HuH-7 (cell line): ENCODE measurements at regions not wholly inside any gene's neighbourhood (a gene's known extent, or its start where the extent isn't known, plus 50 kb on each side); places are given as distances from the start of the nearest gene placed in this dataset.

ENCODE experiments used
- DNase-seq: peaks from one replicate; pipeline ENCODE4 v3.0.0; 2011; ENCODE audit warnings: low spot score

DNA sequence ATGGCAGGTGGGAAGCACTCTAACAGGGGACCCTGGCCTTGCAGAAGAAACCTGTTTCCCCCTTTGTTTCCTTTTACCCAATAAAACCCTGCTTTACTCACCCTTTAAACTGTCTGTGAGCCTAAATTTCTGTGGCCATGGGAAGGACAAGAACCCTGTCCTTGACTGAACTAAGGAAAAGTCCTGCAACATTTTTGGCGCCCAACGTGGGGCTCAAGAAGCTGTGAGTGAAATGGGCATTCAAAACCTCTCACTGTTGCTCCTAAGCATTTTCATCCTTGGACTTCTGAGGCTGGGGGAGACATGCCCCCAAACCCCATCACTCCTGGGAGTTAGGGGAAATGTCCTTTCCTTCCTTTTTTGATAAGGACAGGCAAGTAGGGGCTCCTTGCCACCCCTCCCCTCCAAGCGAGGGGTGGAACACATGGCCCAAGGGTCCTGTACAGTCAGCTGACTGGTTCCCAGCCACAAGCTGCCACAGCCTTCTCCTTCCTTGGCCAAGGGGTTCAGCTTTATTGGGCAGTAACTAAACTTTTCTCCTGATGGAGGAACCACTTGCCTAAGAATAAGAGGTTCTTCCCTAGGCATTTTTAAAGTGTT lies 381.6 kb downstream of the KLF5 start:
- no peak for DNase-seq

DNA sequence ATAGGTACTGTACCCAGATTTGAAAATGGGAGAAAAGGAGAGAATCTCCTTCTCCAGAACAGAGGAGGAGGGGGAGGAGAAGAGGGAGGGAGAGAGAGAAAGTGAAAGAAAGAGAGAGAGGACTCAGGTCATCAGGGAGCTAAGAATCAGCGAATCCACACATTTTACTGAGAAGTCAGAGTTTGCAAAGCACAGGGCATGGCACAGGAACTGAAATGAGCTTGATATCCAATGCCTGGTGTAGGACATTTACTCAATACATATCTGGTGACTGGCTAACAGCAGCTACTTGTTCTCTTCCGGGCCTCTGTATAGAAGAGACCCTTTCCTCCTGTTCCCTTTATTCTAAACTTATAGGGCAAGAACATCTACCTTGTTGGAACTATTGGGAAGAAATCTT lies 375.1 kb downstream of the KLF5 start:
- no peak for DNase-seq

DNA sequence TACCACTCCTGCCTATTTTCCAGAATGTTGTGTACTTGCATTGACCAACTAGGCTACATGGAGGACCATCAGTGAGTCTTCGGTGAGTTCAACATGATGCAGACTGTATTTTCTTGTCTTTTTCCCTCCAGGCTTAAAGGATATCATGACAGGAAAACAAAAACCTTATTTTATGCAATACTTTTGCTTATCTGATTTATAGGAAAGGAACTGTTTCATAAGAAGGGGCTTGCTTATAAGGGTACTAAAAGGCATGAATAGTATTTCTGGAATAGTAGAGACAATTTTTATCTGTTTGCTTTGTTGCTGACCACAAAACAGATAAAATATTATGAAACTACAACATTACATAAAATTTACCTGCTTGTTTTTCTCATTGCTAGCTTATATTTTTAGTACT lies 374.7 kb downstream of the KLF5 start:
- no peak for DNase-seq

DNA sequence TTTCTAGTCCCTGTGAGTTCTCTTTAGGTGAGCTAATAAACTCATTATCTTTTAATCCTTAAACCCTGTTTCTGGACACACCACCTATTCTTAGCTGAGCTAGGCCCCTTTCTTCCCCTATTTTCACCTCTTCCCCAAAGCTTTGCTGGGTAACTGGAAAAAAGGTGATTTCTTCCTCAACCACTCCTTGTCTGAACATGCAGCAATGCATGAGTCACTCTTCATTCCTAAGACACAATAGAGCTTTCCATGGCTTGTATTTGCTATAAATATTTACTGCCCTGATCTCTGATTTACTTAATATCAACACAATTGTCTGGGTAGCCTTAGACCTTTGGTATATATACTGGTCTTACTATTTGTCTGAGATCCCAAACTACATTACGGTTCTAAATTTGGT lies 370.9 kb downstream of the KLF5 start:
- DNase-seq: no peak

DNA sequence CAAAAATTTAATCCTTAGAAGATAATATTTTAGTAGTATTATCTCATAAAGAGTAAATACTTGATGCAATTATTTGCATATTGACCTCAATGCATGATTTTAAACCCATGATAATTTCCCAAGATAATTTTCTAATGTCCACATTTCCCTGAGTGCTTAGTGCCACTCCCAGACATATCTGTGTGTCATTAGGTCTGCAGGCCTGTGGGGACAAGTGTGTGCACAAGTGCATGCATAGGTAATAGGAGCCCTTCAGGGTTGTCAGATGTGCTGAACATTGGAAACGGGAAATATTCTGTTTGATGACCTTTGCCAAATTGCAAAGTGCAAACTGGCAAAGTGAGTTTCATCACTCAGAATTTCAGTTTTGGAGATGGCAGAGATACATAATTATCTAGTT lies 369.9 kb downstream of the KLF5 start:
- DNase-seq: no peak

DNA sequence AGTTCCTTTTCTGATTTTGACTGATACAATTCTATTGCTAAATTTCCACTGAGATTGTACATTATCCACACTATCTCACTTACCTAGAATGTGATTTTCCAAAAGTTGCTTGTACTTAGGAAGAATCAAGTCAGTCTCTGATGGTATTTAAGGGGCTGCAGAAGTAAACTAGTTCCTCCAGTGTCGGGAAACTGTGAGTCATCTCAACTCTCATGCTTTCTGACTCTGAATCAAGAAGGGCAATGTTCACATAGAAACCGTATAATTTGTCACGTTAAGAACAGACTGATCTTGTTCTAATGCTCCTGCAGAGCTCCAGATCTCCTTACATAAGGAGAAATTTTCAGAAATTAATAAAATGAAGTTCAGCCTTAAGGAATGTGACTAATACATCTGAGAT lies 369.3 kb downstream of the KLF5 start:
- DNase-seq: no peak

DNA sequence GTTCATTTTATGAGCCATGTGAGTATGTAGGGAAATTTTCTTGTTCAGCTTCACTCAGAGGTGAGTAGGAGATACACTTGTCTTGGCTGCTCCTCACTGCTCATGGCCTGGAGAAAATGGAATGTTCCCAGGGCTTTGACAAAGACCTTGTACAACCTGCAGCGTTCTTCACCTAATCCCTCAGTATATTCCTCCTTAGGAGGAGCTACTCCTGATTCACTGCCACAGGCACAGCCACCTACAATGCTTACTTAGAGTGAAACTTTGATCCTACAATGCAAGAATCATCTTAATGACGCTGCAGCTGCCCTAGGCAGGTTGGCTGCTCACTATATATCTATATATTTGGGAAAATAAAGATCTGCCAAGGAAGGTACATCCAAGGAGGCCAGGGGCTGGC lies 364.2 kb downstream of the KLF5 start:
- DNase-seq: no peak

DNA sequence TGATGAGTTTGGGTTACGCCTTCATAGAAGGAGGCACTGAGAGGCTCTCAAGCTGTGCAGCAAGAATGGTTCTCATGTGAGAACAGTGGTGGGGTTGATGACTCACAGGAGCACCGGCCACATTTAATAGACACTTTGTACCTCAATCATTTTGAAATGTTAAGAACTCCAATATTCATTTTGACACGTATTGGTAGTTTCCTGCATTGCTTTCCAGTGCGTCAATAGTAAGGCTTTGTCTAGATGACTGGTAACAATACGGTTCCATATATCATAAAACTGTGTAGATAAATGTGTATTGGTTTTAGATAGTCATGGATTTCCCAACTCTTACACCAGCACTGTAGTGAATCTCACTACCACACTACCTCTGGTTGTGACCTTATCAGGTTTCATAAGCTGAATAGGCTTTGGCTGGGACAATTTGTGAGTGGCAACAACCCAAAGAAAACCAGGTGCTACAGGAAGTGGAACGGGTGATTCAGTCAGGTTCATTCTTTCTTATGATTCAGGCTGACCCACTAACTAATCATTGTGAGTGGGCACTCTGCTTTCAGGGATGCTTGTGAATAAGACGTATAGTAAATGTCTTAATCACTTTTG lies 362.6 kb downstream of the KLF5 start:
- no peak for DNase-seq

DNA sequence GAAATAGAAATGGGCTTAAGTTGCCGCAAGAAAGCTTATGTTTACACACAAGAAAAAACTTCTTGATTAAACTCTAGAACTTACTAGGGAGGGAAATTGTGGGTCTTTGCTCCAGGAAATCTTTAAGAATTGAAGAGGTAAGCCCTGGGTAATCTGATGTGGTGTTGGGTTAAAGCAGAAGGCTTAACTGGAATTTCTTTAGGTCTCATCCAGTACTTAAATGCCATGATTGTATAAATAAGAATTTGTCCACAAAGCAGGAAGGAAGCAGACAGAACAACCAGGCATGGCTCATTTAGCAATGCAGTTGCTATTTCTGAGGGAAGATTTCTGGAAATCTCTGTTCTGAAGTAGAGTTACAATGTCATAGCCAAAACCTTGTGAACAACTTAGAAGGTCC lies 360.4 kb downstream of the KLF5 start:
- no peak for DNase-seq

DNA sequence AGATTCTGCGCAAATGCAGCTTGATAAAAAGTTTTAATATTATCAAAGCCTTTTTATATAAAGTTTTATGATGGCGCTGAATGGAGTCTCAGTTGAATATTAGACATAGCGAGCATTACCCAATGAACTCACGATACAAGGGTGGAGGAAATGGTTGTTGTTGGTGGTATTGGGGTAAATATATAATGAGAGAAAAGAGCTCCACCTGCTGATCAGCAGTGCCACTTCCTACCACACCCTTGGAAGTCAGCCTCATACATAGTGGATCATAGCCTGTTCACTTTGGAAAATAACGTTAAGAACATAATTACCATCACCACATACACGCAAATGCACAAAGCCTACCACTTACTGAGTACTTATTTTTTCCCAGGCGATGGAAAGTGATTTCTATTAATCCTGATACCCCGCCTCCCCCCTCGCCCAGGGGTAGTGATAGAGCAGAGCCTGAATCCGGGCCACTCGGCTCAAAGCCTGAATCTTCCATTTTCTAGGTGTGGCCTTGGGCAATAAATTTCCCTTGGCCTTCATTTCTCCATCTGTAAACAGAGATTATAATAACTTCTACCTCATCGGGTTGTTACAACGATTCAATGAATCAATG lies 358.3 kb downstream of the KLF5 start:
- DNase-seq: no peak

DNA sequence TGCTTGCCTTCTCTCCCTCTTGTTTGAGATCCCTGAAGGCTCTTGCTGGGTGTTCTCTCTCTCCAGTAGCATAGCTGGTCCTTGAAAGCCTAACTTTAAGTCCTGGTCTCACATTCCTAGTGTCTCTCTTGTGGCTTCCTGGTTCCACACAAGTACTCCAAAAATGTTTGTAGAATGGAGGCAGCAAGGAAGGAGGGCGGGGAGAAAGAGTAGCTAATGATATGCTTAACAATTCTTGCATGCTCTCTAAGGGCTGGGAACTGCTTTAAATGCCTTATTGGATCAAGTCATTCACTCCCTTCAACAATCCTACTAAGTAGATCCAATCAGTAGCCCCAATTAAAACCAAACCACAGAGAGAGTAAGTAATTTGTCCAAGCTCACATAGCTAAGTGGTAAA lies 357.3 kb downstream of the KLF5 start:
- DNase-seq: no peak

DNA sequence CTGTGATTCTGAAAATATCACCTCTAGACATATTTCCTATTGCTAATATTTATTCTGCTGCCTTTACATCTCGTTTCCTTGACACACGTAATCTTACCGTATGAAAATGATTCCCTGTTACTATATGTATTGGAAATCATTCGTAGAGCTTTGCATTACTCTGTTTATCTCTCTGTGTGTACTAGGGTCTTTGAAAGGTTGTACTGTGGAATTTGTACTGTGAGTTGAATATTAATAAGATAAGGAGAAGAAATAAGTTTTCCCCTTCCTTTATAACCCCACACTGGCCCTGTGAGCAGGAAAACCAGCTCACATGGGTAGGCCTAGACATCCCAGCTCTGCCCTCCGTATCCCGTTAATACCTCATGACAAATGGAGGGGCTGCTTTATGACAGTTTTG lies 354.9 kb downstream of the KLF5 start:
- no peak for DNase-seq

DNA sequence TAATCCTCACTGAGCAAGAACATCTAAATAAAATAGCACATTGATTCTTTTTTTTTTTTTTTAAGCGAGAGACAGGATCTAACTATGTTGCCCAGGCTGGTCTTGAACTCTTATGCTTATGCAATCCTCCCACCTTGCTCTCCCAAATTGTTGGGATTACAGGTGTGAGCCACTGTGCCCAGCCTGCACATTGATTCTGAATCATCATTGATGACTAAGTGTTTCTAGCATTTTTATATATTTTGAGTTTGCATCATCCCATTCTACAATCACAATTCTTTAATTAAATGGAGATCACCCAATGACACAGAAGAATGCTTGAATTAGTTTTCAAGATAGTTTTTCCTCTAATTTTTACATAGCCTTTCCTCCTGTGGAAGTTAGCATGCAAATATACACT lies 354.1 kb downstream of the KLF5 start:
- no peak for DNase-seq

DNA sequence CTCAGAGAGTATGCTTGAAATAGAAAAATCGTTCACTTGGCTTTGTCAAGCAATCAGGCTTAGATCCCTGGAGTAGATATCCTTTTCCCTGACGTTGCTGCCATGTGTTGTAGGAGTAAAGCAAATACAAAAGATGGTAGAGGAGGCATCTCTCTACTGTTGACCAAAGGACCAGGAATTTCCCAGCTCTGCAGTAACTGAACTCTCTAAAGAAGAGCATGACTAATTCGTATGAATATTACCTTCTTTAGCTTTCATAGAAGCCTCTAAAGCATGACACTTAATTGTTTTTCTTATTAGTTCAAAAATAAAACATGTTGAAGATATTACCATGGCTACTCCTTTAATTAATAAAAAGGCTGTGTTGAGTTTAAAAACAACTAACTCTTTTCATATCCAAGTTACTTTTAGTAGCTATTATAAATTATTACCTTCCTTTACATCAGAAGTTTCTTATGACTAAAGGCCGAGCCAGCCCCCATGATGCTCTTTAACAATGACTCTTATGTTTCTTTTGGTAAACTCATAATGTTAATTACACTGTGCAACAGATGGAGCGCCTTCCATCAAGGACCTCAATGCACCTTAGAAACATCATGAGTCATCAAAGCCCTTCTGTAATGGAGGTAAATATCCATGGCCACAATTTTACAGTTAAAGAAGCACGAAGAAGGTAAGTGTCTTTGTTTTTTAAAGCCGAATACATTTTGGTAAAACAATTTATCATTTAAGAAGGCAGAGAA lies 352.4 kb downstream of the KLF5 start:
- no peak for DNase-seq

DNA sequence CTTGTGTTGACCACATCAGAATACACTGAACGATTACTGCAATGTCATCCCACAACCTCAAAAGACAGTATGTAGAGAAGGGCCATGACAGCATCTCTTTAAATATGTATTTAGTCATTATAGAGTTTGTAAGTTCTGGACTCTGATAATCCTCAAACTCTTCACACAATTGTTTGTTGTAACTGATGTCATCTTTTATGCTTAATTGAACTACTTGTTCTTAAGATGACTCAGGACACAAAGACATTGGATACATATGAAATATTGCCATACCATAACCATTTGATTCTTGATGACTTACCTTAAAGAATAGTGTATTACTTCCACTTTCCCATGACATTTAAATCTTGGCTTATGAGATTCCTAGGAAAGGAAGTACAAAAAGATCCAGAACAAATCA lies 347.6 kb downstream of the KLF5 start:
- DNase-seq: no peak

DNA sequence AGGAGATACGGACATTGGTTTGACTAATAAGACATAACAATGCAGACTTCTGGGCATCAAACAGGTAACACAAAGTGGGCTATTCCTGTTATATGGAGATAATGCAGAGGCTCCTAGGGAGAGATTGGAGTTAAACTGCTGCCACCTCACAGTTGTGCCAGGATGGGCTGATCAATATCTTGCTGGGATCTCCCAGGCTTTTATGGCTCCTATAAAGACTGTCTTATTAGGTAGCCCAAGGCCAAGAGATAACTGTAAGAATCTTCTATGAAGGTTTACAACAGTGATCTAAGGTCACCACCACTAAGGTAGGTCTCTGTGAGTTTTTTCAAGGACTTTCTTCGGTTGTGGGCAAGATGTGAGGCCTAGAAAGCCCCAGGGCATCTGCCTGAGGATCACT lies 345.8 kb downstream of the KLF5 start:
- DNase-seq: no peak

DNA sequence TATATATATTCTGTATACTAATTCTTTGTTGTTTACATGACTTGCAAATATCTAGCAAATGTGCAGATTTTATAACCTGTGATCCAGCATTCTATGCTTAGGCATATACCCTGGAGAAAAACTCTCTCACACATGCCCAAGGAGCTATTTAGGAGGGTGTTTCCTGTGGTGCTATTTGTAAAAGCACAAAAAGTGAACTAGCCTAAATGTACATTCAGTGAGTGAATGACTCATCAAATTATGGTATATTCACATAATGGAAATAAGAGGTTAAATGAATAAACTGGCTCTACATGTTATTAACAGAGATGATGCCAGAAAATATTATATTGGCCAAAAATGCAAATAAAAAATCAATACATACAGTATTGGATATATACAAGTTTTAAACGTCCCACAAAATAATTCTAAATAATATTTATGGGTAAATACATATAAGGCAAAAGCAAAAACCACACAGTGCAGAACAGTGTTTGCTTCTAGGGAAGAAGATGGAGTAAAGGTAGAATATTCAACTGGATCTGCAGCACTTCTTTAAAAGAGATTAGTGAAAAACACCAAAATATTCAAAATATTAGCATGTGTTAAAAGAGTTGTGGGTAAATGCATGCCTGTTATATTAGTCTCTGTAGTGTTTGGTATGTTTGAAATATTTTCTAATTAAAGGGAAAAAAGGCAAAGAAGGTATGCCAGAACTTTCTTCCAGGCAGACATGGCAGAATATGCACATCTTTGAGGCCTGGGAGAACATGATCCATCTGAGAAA lies 344.7 kb downstream of the KLF5 start:
- DNase-seq: no peak

DNA sequence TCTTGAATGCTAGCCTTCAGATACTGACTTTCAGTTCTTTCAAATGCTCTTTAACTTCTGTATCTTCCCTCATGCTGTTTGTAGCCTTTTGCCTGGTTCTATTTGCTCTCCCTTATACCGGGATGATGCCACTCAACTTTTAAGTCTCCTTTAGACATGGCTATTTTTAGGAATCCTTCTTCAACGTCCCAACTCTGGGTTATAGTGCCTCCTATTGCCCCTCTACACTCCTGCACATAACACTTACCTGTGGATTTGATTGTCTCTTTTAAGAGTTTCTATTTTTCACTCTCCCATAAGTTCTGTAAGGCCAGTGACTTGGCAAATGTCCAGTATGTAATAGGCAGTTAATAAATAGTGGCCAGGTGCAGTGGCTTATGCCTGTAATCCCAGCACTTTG lies 343.0 kb downstream of the KLF5 start:
- no peak for DNase-seq

DNA sequence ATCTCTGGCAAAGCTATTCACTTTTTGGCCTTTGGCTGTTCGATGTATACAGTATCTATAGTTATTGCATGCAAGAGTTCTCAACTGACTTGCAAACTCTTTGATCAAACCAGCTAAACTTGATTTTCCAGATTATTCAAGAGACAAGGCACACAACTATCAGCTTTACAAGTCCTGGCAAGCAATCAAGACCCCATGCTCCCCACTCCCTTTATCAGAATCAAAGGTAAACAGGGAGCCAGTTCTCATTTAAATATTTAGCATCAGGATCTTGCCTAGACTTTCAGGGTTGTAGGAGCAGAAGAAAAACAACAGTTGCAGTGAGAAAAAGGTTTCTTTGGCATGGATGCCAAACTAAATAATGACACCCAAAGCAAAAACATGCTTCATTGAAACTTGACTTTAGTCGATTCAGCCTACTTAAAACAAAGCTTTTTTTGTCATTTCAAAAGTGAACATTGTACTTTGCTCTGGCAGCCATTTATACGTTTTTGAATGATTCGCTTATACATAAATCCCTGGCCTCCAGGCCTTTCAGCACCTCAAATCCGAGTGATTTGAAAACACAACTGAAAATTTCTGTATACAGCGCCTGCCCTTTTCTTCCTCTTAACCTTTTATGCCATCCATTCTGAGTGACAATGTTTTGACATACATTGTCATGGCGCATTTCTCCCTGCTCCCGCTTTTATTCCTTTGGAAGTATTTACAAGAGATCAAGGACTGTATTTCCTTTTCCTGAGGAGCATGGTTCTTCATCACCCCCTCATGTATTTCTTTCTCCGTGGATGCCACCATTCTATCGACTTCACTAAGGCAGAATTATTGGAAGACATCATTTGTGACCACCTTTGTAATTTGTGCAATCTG lies 340.8 kb downstream of the KLF5 start:
- DNase-seq: no peak

DNA sequence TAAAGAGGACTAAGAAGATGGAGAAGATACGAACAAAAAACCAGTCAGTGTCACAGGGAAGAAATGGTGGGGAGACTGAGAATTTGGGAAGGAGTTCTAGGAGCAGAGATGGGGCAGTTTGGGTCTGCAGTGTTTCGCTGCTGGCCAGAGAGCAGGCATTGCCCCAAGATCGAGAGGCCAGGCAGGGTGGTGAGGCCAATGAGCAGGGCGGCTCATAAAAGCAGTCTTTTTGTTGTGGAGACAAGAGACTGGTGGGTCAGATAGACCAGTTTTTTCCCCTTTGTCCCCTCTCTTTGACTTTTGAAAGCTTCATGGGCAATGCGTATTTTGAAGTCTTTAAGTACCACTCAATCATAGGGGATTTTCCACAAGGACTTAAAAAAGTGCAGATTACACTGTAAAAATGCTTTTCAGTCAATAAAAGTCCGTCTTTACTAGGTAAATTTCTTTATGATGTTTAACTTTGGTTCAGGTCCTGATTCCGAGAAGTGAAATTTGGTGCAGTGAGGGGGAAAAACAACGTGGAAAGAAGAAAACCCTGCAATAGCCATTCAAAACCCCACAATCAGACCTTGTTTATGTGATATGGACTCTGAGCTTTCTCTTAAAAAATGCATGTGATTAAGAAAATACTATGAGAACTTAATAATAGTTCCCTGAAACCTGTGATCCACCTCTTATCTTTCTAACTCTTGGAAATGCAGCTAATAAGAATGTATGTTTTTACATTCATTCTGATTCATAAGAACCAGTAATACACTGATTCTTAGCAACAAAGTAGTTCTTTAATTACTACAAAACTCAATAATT lies 338.9 kb downstream of the KLF5 start:
- DNase-seq: no peak

DNA sequence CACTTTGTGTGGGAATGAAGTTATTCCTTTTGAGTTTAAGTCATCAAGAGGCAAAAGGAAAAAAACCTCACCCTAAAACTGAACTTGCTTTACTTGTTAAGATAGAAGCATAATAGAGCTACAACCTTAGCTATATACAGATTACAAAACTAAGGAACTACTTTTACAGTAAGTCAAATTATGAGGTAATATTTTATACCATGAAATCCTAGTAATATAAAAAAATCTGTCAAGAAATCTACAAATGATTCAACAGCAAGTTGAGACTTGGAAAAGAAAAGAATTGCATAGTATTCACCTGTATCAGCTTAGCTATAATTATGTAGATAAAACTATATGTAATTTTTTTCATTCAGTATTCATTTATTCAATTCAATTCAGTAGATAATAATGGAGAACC lies 335.3 kb downstream of the KLF5 start:
- DNase-seq: no peak
